SKM-1 treated with dmso at 0.1 percent for 144 hours (cell line): ENCODE measurements at regions not wholly inside any gene's neighbourhood (a gene's known extent, or its start where the extent isn't known, plus 50 kb on each side); places are given as distances from the start of the nearest gene placed in this dataset.

Source experiments
- DNase-seq: peaks from one replicate; lab custom pipeline; 2025; ENCODE audit not compliant: unreplicated experiment; lab: John Stamatoyannopoulos, UW

- DNase-seq = no peak
These were observed 56.9 kb downstream of the RDH14 start for GRCh38 chr2:18503376-18504228.

- DNase-seq = no peak
These were observed 58.3 kb downstream of the RDH14 start for GRCh38 chr2:18502142-18502541.

GRCh38 chr2:18501729-18502128, 58.7 kb downstream of the RDH14 start:
- no peak for DNase-seq

GRCh38 chr2:18501156-18501555, 59.3 kb downstream of the RDH14 start:
- no peak for DNase-seq

- DNase-seq = peak; percentile 16
These were observed 60.1 kb downstream of the RDH14 start for GRCh38 chr2:18500333-18500732.

GRCh38 chr2:18498531-18498930, 61.9 kb downstream of the RDH14 start:
- DNase-seq = no peak

GRCh38 chr2:18496516-18496915, 63.9 kb downstream of the RDH14 start:
- no peak for DNase-seq

- DNase-seq = no peak
These were observed 65.4 kb downstream of the RDH14 start for GRCh38 chr2:18495058-18495457.

- no peak for DNase-seq
These were observed 67.7 kb downstream of the RDH14 start for GRCh38 chr2:18492721-18493120.

GRCh38 chr2:18491577-18491976, 68.9 kb downstream of the RDH14 start:
- DNase-seq = no peak

GRCh38 chr2:18490901-18491300, 69.6 kb downstream of the RDH14 start:
- DNase-seq = no peak

- no peak for DNase-seq
These were observed 73.1 kb downstream of the RDH14 start for GRCh38 chr2:18487106-18487913.

- no peak for DNase-seq
These were observed 75.8 kb downstream of the RDH14 start for GRCh38 chr2:18484625-18485024.

- DNase-seq = no peak
These were observed 76.6 kb downstream of the RDH14 start for GRCh38 chr2:18483896-18484295.

- no peak for DNase-seq
These were observed 77.8 kb downstream of the RDH14 start for GRCh38 chr2:18482666-18483065.

- no peak for DNase-seq
These were observed 80.5 kb downstream of the RDH14 start for GRCh38 chr2:18479947-18480369.

GRCh38 chr2:18477293-18477692, 83.2 kb downstream of the RDH14 start:
- DNase-seq = no peak

GRCh38 chr2:18476484-18476883, 84.0 kb downstream of the RDH14 start:
- DNase-seq = no peak

GRCh38 chr2:18475884-18476283, 84.6 kb downstream of the RDH14 start:
- no peak for DNase-seq

GRCh38 chr2:18474700-18475099, 85.8 kb downstream of the RDH14 start:
- no peak for DNase-seq

GRCh38 chr2:18473241-18474181, 86.9 kb downstream of the RDH14 start:
- DNase-seq = no peak
